ENCODE measurements at regions not wholly inside any gene's neighbourhood (a gene's known extent, or its start where the extent isn't known, plus 50 kb on each side); places are given as distances from the start of the nearest gene placed in this dataset.
"Not testable (repeated sequence)": the region's sequence is repeated elsewhere in the genome, so short reads cannot be mapped to it uniquely, and the experiment has no call there.

DNA sequence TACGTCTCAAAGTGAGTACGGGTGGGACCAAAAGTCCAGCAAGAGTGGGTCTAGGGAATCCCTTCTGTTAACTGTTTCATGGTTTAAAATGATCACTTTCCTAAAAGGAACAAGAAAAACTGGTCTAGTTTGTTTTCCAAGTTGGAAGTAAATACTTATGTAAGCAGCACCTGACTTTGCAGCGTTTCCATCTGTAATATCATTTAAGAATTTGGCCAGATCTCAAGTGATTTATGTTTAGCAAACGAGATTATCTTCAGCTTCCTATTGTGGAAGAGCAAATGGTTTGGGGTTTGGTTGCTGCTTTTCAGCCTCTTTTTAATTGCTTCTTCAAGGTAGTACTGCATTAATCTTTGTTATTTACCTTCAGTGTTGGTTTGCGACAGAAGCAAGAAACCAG lies 50.4 kb downstream of the FHIP1A start:
- DNase-seq, result no peak

DNA sequence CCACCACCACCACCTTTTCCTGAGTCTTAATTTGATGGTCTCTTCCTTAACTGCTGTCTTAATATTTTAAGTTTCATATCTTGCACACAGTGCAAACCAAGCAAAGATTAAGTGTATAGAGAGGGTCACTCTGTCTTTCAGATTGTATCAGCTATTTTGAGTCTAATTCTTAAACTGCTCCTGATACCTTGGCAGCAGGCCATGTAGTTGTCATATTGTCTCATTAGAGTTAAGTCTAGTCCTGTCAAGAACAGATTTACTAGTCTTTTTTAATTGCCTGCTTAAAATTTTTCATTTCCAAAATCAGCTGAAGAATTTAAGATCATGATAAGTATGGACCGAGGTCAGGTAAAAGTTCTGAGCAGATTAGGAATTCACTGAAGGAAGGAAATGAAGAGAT lies 51.5 kb downstream of the FHIP1A start:
- DNase-seq, result no peak

DNA sequence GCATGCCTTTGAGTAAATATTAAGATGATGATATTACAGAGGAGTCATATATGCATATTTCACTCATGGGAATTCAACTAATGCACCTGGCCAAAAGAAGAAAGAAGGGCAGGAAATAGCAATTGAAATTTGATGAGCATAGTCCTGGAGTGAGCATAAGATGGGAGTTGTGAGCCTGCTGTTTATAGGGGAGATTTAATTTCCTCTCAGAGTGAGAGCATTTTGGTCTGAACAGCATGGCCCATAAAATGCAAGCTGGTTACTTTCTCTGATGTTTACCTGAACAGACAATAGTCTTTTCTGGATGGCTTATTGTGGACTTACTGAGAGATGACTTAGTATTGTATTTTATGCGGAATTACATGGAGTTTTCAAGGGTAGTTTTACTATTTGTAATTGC lies 53.6 kb downstream of the FHIP1A start:
- no peak for DNase-seq

- no peak for DNase-seq
Measured at GRCh38 chr4:151468715-151469696, 60.0 kb downstream of the FHIP1A start.

DNA sequence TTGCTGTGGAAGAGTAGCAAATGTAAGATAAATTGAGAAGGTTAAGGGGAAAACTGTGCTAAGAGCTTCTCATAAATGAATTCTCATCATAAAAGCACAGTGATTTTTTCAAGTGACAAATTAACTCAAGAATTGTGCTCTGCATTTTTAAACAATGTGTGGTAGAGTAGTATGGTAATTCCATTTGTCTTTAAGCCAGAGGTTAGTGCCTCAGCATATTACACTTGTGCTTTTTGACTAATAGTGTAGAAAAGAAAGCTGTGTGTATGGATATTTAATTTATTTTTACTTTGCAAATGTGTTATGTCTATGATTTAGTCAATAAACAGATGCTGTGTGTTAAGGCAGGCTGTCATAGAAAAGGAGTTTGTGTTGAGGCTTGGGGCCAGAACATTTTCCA lies 61.0 kb downstream of the FHIP1A start:
- DNase-seq, result no peak

DNA sequence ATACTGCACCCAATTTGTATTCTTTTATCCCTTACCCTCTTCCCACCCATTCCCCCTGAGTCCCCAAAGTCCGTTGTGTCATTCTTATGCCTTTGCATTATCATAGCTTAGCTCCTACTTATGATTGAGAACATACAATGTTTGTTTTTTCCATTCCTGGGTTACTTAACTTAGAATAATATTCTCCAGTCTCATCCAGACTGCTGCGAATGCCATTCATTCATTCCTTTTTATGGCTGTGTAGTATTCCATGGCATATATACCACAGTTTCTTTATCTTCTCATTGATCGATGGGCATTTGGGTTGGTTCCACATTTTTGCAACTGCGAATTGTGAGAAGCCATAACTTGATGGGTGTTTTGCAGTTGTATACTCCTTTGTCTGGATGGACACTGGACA lies 62.8 kb downstream of the FHIP1A start:
- no peak for DNase-seq

- DNase-seq, result no peak
Measured at GRCh38 chr4:151472297-151472696, 63.3 kb downstream of the FHIP1A start.

DNA sequence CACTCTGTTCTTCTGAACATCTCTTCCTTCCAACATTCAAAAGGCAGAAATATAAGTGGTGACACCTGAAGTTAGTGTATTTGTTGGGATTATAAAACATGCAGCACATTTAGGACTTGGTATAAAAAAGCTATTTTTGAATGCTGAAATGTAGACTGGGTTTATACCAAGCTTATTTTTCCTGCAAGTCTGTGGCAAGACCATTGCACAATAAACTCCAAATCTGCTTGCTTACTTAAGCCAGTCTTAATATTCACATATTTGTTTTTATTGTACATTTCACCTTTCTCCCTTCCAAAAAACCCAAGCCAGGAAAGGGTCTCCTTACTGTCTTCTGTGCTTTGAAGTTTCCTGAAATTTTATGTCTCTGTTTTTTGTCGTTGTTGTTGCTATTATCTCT lies 63.7 kb downstream of the FHIP1A start:
- DNase-seq, result no peak

DNA sequence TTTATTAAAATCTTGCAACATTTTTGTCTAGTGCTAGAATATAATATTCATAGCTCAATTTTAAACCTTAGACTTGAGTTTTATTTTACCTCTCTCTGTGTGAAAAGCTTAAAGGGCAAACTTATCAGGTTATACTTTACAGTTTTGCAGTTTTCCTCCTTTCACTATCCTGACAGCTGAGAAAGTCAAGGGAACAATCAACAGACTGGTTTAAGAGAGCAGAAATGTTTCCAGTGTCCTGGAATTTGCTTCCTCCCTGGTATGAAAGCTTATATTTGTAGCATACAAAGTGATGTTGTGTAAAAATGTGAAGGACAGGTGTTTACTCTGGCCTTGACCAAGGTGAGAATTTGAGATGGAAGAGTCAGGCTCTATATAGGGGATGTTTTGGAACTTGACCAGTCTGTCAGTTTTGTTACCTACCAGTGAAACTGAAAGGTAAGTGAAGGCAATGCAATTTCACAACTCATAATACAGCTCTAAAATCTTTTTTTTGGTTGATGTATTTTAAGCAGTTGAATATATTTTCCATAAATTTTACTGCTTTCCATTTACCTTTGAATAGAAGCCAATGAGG lies 64.6 kb downstream of the FHIP1A start:
- no peak for DNase-seq

DNA sequence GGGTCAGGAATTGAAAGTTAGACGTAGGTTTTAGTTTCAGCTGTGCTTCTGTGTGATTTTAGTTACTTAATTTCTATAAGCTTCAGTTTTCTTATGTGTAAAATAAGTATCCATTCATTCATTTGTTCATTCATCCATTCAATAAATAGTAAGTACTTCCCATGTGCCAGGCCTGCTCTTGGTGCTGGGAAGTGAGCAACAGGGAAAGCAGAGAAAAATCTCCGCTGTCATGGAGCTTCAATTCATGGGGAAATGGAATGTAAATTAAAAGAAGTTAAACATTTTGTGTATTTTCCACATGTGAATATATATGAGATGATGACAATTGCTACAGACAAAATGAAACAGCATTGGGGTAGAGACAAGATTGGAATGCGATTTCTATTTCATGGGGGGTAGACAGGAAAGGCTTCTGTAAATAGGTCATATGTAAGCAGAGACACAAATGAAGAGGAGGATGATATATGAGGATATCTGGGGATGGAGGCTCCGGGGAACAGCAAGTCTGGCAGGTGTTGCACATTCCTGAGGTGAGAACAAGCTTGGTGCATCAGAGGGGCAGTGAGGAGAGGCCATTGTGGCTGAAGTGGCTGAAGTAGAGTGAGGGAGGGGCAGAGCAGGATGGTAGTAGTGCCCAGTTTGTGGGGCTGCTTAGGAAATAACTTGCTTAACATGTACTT lies 66.2 kb downstream of the FHIP1A start:
- no peak for DNase-seq

GRCh38 chr4:151481813-151482212 lies 72.8 kb downstream of the FHIP1A start:
- DNase-seq, result no peak

DNA sequence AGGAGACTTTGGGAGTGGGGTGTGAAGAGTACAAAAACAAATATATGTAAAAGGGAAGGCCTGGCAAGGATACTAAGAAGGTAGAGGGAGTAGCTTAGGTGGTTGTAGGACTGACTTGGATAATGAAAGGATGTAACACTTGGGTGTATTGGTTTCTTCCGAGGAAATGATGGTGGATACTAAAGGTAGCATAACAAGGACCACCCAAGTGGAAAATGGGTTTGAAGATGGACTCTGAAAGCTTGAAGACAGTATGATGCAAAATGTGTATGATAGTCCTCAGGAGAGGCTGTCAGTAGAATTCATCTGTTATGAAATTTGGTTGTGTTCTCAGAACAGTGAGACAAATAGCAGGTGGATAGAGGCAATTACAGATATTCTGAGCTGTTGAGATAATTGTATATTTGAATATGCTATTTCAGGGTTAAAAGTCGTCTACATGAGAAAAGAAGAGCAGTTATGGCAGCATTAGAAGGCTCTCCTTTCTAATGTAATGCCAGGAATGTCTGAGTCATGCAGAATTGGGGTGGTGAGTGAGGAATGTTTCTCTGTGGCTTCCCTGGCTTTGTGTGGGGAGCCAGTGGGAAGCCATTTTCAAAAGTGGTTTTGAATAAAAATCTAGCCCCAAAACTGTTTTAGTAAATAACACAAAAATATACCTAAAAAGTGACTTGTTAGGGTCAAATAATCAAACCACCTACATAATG lies 75.6 kb downstream of the FHIP1A start:
- no peak for DNase-seq

- no peak for DNase-seq
Measured at GRCh38 chr4:151485541-151486131, 76.7 kb downstream of the FHIP1A start.

DNA sequence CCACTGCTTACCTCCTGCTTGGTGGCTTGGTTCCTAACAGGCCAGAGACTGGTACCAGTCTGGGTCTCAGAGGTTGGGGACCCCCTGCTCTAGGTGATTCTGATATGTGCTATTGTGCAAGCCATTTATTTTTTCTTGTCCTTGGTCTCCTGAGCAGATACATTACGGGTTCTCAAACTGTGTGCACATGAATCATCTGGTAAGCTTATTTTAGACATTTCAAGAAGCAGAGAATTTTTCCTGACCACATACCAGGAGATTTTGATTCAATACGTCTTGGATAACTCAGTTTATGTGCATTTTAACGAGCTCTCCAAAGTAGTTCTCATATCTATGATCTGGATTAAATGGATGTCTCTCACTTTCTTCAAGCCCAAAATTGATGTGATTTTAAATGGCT lies 77.2 kb downstream of the FHIP1A start:
- DNase-seq, result no peak

GRCh38 chr4:151488968-151489367 lies 80.0 kb downstream of the FHIP1A start:
- no peak for DNase-seq

DNA sequence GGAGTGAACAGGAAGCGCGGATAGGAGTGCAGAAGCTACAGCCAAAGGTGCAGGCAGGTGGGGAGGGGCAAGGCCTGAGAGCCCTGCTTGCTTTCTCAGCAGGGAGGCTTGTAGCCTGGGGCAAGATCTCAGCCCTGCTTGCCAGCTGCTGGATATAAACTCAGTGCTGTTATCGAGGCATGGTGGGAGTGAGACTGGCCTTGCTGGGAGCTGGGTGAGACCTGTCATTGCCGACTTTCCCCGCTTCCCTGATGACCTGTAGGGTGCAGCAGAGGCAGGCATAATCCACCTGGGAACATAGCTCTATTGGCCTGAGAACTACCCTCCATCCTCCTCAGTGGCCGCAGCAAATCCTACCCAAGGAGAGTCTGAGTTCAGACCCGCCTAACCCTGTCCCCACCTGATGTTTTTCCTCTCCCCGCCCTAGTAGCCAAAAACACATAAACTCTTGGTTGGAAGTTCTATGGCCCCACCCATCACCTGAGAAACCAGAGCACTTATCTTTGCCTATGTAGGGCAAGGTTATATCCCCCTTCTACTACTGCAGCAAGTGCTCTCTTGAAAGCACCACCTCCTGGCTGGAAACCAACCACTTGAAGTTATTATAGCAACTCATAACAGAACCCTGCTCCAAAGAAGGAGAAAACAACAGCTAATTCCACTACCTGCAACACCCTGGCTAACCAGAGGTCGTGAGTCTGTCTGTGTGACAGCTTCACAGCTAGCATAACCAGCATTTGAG lies 80.7 kb downstream of the FHIP1A start:
- DNase-seq, result no peak

- not testable (repeated sequence) for DNase-seq
Measured at GRCh38 chr4:151495612-151496011, 86.6 kb downstream of the FHIP1A start.

DNA sequence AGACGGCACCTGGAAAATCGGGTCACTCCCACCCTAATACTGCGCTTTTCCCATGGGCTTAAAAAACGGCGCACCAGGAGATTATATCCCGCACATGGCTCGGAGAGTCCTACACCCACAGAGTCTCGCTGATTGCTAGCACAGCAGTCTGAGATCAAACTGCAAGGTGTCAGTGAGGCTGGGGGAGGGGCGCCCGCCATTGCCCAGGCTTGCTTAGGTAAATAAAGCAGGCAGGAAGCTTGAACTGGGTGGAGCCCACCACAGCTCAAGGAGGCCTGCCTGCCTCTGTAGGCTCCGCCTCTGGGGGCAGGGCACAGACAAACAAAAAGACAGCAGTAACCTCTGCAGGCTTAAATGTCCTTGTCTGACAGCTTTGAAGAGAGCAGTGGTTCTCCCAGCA lies 102.6 kb downstream of the FHIP1A start:
- not testable (repeated sequence) for DNase-seq

DNA sequence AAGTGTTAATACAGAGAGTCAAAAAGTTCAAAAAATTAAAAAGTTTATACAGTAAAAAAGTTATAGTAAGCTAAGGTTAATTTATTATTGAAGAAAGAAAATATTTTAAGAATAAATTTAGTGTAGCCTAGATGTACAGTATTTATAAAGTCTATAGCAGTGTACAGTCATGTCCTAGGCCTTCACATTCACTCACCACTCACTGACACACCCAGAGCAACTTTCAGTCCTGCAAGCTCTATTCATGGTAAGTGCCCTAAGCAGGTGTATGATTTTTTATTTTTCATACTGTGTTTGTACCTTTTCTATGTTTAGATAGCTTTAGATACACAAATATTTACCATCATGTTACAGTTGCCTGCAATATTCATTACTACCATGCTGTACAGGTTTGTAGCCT lies 108.9 kb downstream of the FHIP1A start:
- no peak for DNase-seq

DNA sequence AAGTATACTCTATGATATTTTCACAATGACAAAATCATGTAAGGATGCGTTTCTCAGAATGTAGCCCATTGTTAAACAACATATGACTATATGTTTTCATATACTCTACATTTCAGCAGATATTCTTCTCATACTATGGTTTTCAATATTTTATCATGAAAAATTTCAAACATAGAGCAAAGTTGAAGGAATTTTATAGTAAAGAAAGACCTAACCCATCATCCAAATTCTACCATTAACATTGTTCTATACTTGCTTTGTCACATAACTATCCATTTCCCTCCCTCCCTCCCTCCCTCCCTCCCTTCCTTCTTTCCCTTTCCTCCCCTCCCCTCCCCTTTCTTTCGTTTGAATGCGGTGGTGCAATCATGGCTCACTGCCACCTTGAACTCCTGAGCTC lies 109.4 kb downstream of the FHIP1A start:
- DNase-seq, result no peak

GRCh38 chr4:151519728-151520415 lies 110.9 kb downstream of the FHIP1A start:
- no peak for DNase-seq
